Endodermal cell (in vitro differentiated cells): ENCODE measurements at regions not wholly inside any gene's neighbourhood (a gene's known extent, or its start where the extent isn't known, plus 50 kb on each side); places are given as distances from the start of the nearest gene placed in this dataset.

Source experiments
- DNase-seq: peaks from one replicate; pipeline ENCODE4 v3.0.0-alpha.2; 2017
- H3K27ac ChIP-seq: 2 replicates; pipeline ENCODE4 v1.5.1; 2013; ENCODE audit warnings: mild to moderate bottlenecking, low read depth, low read length, moderate library complexity
- H3K27me3 ChIP-seq: 2 replicates; pipeline ENCODE4 v1.6.1; 2013; ENCODE audit warnings: mild to moderate bottlenecking, low read length, moderate library complexity; ENCODE audit not compliant: insufficient read depth, control insufficient read depth, poor library complexity, severe bottlenecking
- H3K36me3 ChIP-seq: 2 replicates; pipeline ENCODE4 v1.7.0; 2013; ENCODE audit warnings: mild to moderate bottlenecking, low read length, moderate library complexity; ENCODE audit not compliant: control insufficient read depth, insufficient read depth
- H3K4me1 ChIP-seq: one replicate; pipeline ENCODE4 v1.7.0; 2013; ENCODE audit warnings: low read length; ENCODE audit not compliant: control insufficient read depth, insufficient read depth
- H3K4me3 ChIP-seq: 2 replicates; pipeline ENCODE4 v1.5.1; 2013; ENCODE audit warnings: mild to moderate bottlenecking, low read length, moderate library complexity
- H3K9ac ChIP-seq: 2 replicates; pipeline ENCODE4 v1.6.1; 2013; ENCODE audit warnings: mild to moderate bottlenecking, low read length, moderate library complexity; ENCODE audit not compliant: poor library complexity, severe bottlenecking; ENCODE audit errors: extremely low read depth
- H3K9me3 ChIP-seq: 2 replicates; pipeline ENCODE4 v1.6.1; 2013; ENCODE audit warnings: mild to moderate bottlenecking, low read length, moderate library complexity; ENCODE audit not compliant: control insufficient read depth
- H3K27ac Mint-ChIP-seq: 2 replicates; pipeline ENCODE4 v1.8.0; 2020; ENCODE audit warnings: mixed read lengths
- H3K27me3 Mint-ChIP-seq: 2 replicates; pipeline ENCODE4 v1.8.0; 2021; ENCODE audit warnings: mild to moderate bottlenecking, mixed read lengths; ENCODE audit not compliant: insufficient read depth
- H3K36me3 Mint-ChIP-seq: 2 replicates; pipeline ENCODE4 v1.8.0; 2020; ENCODE audit warnings: low read depth, mixed read lengths
- H3K4me1 Mint-ChIP-seq: 2 replicates; pipeline ENCODE4 v1.8.0; 2020; ENCODE audit warnings: mixed read lengths
- H3K4me3 Mint-ChIP-seq: 2 replicates; pipeline ENCODE4 v1.8.0; 2020; ENCODE audit warnings: mild to moderate bottlenecking, moderate library complexity, mixed read lengths
- H3K9me3 Mint-ChIP-seq: 2 replicates; pipeline ENCODE4 v1.8.0; 2020; ENCODE audit warnings: mild to moderate bottlenecking, mixed read lengths
- WGBS, 2 experiments: methylation state at CpG; one replicate each; pipeline versions ENCODE4 v1.1.5 to v1.1.7; 2013; ENCODE audit warnings: missing lambda C conversion rate in 2 of 2, mixed read lengths in 1 of 2; ENCODE audit not compliant: insufficient coverage in 1 of 2, insufficient read length in 1 of 2; 5-methylcytosine and 5-hydroxymethylcytosine counted together
- TF ChIP-seq, protein P1 (sequence below): fragments of 200-600 bp; sonication (generic); conservative IDR thresholded peaks from 2 replicates; pipeline ENCODE4 v1.5.0; 2021; ENCODE audit warnings: antibody characterized with exemption, mild to moderate bottlenecking

DNA sequence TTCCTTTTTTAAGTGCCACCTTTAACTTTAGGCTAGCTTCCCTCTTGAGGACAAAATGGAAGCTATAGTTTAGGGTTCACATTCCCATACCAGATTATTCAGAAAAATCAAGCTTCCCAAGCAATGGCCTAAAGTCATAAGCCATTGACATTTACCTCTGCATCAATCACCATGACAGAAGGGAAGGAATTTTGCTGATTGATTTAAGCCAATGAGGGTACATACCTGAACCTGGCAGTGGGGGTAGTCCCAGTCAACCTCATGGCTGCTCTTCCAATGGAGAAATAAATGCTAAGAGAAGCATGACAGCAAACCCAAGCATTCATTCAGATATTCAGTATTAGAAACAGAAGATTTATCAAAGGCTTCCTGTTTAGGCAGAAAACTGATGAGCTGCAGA is 128.4 kb upstream of the CREB1 start:
- Mint-ChIP-seq H3K27me3 (no peaks in the 10 kb centered on the region), H3K4me1 (peaks cover 25% of the 10 kb centered on the region), H3K9me3 (no peaks in the 10 kb centered on the region), H3K27ac (no peak overlapping the region), H3K36me3 (peaks cover 6% of the 10 kb centered on the region), H3K4me3 (no peak overlapping the region)
- TF ChIP-seq, protein P1, sequence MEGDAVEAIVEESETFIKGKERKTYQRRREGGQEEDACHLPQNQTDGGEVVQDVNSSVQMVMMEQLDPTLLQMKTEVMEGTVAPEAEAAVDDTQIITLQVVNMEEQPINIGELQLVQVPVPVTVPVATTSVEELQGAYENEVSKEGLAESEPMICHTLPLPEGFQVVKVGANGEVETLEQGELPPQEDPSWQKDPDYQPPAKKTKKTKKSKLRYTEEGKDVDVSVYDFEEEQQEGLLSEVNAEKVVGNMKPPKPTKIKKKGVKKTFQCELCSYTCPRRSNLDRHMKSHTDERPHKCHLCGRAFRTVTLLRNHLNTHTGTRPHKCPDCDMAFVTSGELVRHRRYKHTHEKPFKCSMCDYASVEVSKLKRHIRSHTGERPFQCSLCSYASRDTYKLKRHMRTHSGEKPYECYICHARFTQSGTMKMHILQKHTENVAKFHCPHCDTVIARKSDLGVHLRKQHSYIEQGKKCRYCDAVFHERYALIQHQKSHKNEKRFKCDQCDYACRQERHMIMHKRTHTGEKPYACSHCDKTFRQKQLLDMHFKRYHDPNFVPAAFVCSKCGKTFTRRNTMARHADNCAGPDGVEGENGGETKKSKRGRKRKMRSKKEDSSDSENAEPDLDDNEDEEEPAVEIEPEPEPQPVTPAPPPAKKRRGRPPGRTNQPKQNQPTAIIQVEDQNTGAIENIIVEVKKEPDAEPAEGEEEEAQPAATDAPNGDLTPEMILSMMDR = no peak
- H3K9ac ChIP-seq = no peak overlapping the region
- H3K27ac ChIP-seq = no peak overlapping the region
- H3K4me1 ChIP-seq = no peaks in the 10 kb centered on the region
- H3K4me3 ChIP-seq = no peak overlapping the region
- no peaks in the 10 kb centered on the region for H3K27me3 ChIP-seq
- no peak for DNase-seq
- peaks cover 8% of the 10 kb centered on the region for H3K9me3 ChIP-seq
- no peaks in the 10 kb centered on the region for H3K36me3 ChIP-seq

DNA sequence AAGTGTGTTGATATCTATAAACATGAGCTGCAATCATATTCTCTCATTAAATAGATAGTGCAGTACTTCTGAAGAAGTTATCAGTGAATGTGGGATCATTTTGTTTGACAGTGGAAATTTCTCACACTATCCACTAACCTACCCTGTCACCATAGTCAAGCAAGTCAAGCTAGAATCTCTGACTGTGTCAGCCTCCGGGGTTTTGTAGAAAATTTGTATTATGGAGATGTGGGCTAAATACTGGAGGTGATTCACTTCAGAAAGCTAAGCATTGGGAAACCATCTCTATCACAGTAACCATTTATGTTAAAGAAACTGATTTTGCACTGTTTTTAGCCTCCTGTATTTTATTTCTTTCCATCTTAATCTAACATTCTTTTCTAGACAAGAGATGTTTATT is 126.6 kb upstream of the CREB1 start:
- Mint-ChIP-seq H3K4me3 (no peak overlapping the region), H3K4me1 (peaks cover 38% of the 10 kb centered on the region), H3K36me3 (peaks cover 6% of the 10 kb centered on the region), H3K27ac (no peak overlapping the region), H3K9me3 (no peaks in the 10 kb centered on the region), H3K27me3 (no peaks in the 10 kb centered on the region)
- Histone ChIP-seq H3K27me3 (no peaks in the 10 kb centered on the region), H3K9me3 (peaks cover 8% of the 10 kb centered on the region), H3K9ac (no peak overlapping the region), H3K4me1 (no peaks in the 10 kb centered on the region), H3K4me3 (no peak overlapping the region), H3K27ac (no peak overlapping the region), H3K36me3 (no peaks in the 10 kb centered on the region)
- no peak for DNase-seq
- WGBS, 2 experiments = 100% methylated on average over 1 of the region's 1 CpG; no CpG with 5 or more reads in 1 of the 2 experiments
- TF ChIP-seq, protein P1 = no peak

DNA sequence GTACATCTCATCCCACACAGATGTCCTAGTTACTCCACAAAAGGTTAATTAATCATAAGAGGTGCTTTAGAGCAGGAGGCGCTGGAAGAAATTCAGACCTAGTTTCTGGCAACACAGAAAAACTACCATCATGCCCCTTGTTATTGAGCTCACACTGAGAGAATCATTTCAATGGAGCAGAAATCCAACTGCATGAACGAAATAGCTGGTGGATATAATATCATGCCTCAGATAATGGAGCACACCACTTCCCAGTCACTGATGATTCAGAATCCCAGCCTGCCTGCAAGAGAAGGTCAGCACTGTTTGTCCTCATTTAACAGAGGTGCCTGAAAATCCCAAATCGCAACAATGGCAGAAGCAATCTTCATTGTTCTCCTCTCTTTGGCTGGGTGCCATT is 125.8 kb upstream of the CREB1 start:
- H3K27me3 ChIP-seq = no peaks in the 10 kb centered on the region
- 94 to 100% methylated on average over 2 to 3 of the region's 3 CpGs for WGBS, 2 experiments

More for the DNA sequence above, 125.8 kb upstream of the CREB1 start:
- DNase-seq = no peak
- no peak overlapping the region for H3K4me3 Mint-ChIP-seq
- no peaks in the 10 kb centered on the region for H3K27me3 Mint-ChIP-seq
- H3K9me3 ChIP-seq = peaks cover 8% of the 10 kb centered on the region
- H3K27ac Mint-ChIP-seq = no peak overlapping the region
- TF ChIP-seq, protein P1 = no peak
- no peak overlapping the region for H3K4me3 ChIP-seq
- H3K36me3 ChIP-seq = no peaks in the 10 kb centered on the region
- H3K4me1 ChIP-seq = no peaks in the 10 kb centered on the region
- H3K9ac ChIP-seq = no peak overlapping the region
- no peaks in the 10 kb centered on the region for H3K9me3 Mint-ChIP-seq
- H3K27ac ChIP-seq = no peak overlapping the region
- peaks cover 38% of the 10 kb centered on the region for H3K4me1 Mint-ChIP-seq
- H3K36me3 Mint-ChIP-seq = peaks cover 6% of the 10 kb centered on the region
